Esophagus muscularis mucosa (tissue), 4 donors: ENCODE measurements at regions not wholly inside any gene's neighbourhood (a gene's known extent, or its start where the extent isn't known, plus 50 kb on each side); places are given as distances from the start of the nearest gene placed in this dataset.
A peak's percentile ranks its signal among the peaks of the same experiment; 100 is the strongest.

Experiments
- DNase-seq: peaks from one replicate; pipeline ENCODE4 v3.0.0-alpha.2; 2017; ENCODE audit errors: extremely low spot score
- H3K27ac ChIP-seq, 4 donors: fragments of 200-600 bp; sonication (generic); replicated peaks in 1 of 4; 1 replicate in 3 of 4; 2 replicates in 1 of 4; pipeline ENCODE4 v1.5.1; 2016 to 2019; ENCODE audit warnings: mild to moderate bottlenecking in 1 of 4
- H3K27me3 ChIP-seq, 4 donors: fragments of 200-600 bp; sonication (generic); one replicate each; pipeline versions ENCODE4 v1.5.1 to v1.6.0; 2016 to 2019
- H3K36me3 ChIP-seq, 4 donors: fragments of 200-600 bp; sonication (generic); one replicate each; pipeline ENCODE4 v1.5.1; 2016 to 2019
- H3K4me1 ChIP-seq, 4 donors: fragments of 200-600 bp; sonication (generic); one replicate each; pipeline ENCODE4 v1.5.1; 2016 to 2019
- H3K4me3 ChIP-seq, 4 donors: fragments of 200-600 bp; sonication (generic); 1 replicate in 2 of 4; 2 replicates in 2 of 4; pipeline ENCODE4 v1.5.1; 2016 to 2019; ENCODE audit warnings: mild to moderate bottlenecking in 4 of 4, moderate library complexity in 1 of 4
- H3K9me3 ChIP-seq, 4 donors: fragments of 200-600 bp; sonication (generic); 1 replicate in 3 of 4; 2 replicates in 1 of 4; pipeline ENCODE4 v1.5.1; 2016 to 2019
- CTCF ChIP-seq, 3 experiments: fragments of 200-600 bp in 2 of 3; fragments of 450-650 bp in 1 of 3; sonication (generic) in 2 of 3; IDR thresholded peaks; one replicate each; pipeline ENCODE4 v1.5.1; 2017 to 2019; ENCODE audit warnings: antibody characterized with exemption in 3 of 3, mild to moderate bottlenecking in 2 of 3, moderate library complexity in 1 of 3
- EP300 ChIP-seq: sonication (generic); formaldehyde crosslinking; IDR thresholded peaks from one replicate; pipeline ENCODE4 v1.6.1; 2017; ENCODE audit warnings: antibody characterized with exemption
- POLR2A ChIP-seq: fragments of 450-650 bp; IDR thresholded peaks from one replicate; pipeline ENCODE4 v1.6.1; 2017; ENCODE audit warnings: antibody characterized with exemption, moderate library complexity, mild to moderate bottlenecking, low read depth
- POLR2AphosphoS5 ChIP-seq, 2 donors: sonication (generic); formaldehyde crosslinking; IDR thresholded peaks; one replicate each; pipeline ENCODE4 v1.6.1; 2017; ENCODE audit warnings: antibody characterized with exemption in 2 of 2
- WGBS: methylation state at CpG from one replicate; pipeline ENCODE4 v1.1.5; 2018; 5-methylcytosine and 5-hydroxymethylcytosine counted together
- intact Hi-C: fragments of 100-400 bp; cut with DNase I; formaldehyde crosslinking; loops from one replicate; pipeline ENCODE4 v1.15.1; 2023

- no peak for DNase-seq
- Histone ChIP-seq H3K4me3 (no peak overlapping the region), H3K4me1 (no peaks in the 10 kb centered on the region), H3K36me3 (no peaks in the 10 kb centered on the region), H3K27ac (no peak overlapping the region), H3K27me3 (no peaks in the 10 kb centered on the region), H3K9me3 (peaks cover 0 to 14% (median 0%) of the 10 kb centered on the region in 4 donors)
- intact Hi-C loops = no loop called here
- TF ChIP-seq POLR2A (no peak), POLR2AphosphoS5 (IDR thresholded peaks at IDR 0.05) (no peak), EP300 (no peak), CTCF (IDR thresholded peaks at IDR 0.05) (no peak)
- 79% methylated on average over 3 of the region's 3 CpGs for WGBS
Measured at GRCh38 chr7:46004965-46005364, 83.9 kb upstream of the IGFBP3 start.

- H3K36me3 ChIP-seq = no peaks in the 10 kb centered on the region
- no peaks in the 10 kb centered on the region for H3K27me3 ChIP-seq
- H3K27ac ChIP-seq = no peak overlapping the region
- no peak for TF ChIP-seq CTCF (IDR thresholded peaks at IDR 0.05)
- no peak for DNase-seq
- WGBS = 66% methylated on average over 5 of the region's 5 CpGs
- H3K4me3 ChIP-seq = no peak overlapping the region
- no peaks in the 10 kb centered on the region for H3K4me1 ChIP-seq
- H3K9me3 ChIP-seq = peaks cover 0 to 14% (median 0%) of the 10 kb centered on the region in 4 donors
- intact Hi-C loops = no loop called here
Measured at GRCh38 chr7:46003896-46004875, 83.1 kb upstream of the IGFBP3 start.

- no peaks in the 10 kb centered on the region for H3K36me3 ChIP-seq
- H3K9me3 ChIP-seq = peaks cover 0 to 14% (median 0%) of the 10 kb centered on the region in 4 donors
- H3K4me3 ChIP-seq = no peak overlapping the region
- 66% methylated on average over 2 of the region's 2 CpGs for WGBS
- TF ChIP-seq CTCF (IDR thresholded peaks at IDR 0.05) (no peak), EP300 (no peak), POLR2AphosphoS5 (IDR thresholded peaks at IDR 0.05) (no peak), POLR2A (no peak)
- intact Hi-C loops = no loop called here
- no peaks in the 10 kb centered on the region for H3K27me3 ChIP-seq
- DNase-seq = peak; percentile 50
- H3K4me1 ChIP-seq = no peaks in the 10 kb centered on the region
- H3K27ac ChIP-seq = no peak overlapping the region
Measured at GRCh38 chr7:46003161-46003560, 82.1 kb upstream of the IGFBP3 start.

GRCh38 chr7:46000513-46000912 lies 79.4 kb upstream of the IGFBP3 start:
- peaks cover 0 to 26% (median 10%) of the 10 kb centered on the region in 4 donors for H3K9me3 ChIP-seq
- no peaks in the 10 kb centered on the region for H3K4me1 ChIP-seq
- no peak overlapping the region for H3K27ac ChIP-seq
- no peak for TF ChIP-seq EP300
- TF ChIP-seq POLR2AphosphoS5 (IDR thresholded peaks at IDR 0.05) = no peak
- TF ChIP-seq CTCF (IDR thresholded peaks at IDR 0.05) = no peak
- TF ChIP-seq POLR2A = no peak
- WGBS = 85% methylated on average over 7 of the region's 7 CpGs
- H3K4me3 ChIP-seq = no peak overlapping the region
- no peaks in the 10 kb centered on the region for H3K36me3 ChIP-seq
- DNase-seq = no peak
- intact Hi-C loops = no loop called here
- no peaks in the 10 kb centered on the region for H3K27me3 ChIP-seq
